H1 (cell line): ENCODE measurements at regions not wholly inside any gene's neighbourhood (a gene's known extent, or its start where the extent isn't known, plus 50 kb on each side); places are given as distances from the start of the nearest gene placed in this dataset.

Source experiments
- CEBPB ChIP-seq: IDR thresholded peaks from 2 replicates; pipeline ENCODE4 v1.6.1; 2012; ENCODE audit warnings: low read depth, low read length
- HDAC2 ChIP-seq, 2 experiments: fragments of 300-600 bp in 1 of 2; sonication (generic) in 1 of 2; IDR thresholded peaks; 2 replicates each; pipeline ENCODE4 v1.6.1; 2011 to 2012; ENCODE audit warnings: low read depth in 2 of 2, low read length in 2 of 2, mild to moderate bottlenecking in 2 of 2, moderate library complexity in 2 of 2, borderline replicate concordance in 1 of 2, inconsistent platforms in 1 of 2

DNA sequence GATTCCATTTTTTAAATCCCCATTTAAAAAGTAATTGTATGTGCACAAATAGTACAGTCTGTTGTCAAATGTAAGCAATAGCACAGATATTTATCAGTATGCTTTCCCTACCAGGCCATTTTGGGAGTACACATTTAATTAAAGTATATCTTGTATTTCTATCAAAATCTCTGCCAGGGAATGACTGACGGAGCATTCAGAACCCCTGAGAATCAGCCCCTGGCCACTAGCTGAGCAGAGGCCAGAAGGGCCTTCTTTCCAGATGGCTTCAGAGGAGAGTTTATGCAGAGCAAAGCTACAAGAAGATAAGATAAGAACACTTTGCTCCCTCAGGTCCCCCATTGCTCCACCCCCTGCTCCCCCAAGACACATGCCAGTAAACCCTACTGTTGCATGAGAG is 99.9 kb upstream of the PROX1 start (continued):
- no peak for TF ChIP-seq HDAC2 (IDR thresholded peaks at IDR 0.05; ENCODE audit: borderline replicate concordance in 1 of 2, low read depth in 2 of 2, low read length in 2 of 2)
- no peak for TF ChIP-seq CEBPB
- TF ChIP-seq, all 59 proteins: peak for 0
